Fibroblast of skin of left quadriceps (primary cell): ENCODE measurements at regions not wholly inside any gene's neighbourhood (a gene's known extent, or its start where the extent isn't known, plus 50 kb on each side); places are given as distances from the start of the nearest gene placed in this dataset.
"Not testable (repeated sequence)": the region's sequence is repeated elsewhere in the genome, so short reads cannot be mapped to it uniquely, and the experiment has no call there.

Experiments used
- DNase-seq, 2 experiments: peaks; one replicate each; pipeline ENCODE4 v3.0.0-alpha.2; 2013; ENCODE audit warnings: low read depth in 2 of 2

DNA sequence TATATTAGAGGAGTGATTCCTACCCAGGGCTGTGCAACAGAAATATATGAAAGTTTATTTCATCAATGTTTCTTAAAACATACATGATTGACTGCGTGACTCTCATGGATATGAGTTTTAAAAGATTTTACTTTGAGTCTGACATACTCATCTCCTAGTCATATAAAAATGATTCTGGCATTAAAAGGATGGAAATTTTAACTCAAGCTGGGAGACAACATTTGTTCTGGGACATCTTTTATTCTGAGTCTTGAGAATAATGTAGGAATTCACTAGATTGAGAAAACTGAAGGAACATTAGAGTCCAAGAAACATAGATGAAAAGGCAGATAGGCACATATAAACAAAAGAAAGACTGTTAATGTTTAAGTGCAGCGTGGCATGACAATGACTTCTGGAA lies 649.6 kb downstream of the SPRY1 start:
- DNase-seq = no peak

DNA sequence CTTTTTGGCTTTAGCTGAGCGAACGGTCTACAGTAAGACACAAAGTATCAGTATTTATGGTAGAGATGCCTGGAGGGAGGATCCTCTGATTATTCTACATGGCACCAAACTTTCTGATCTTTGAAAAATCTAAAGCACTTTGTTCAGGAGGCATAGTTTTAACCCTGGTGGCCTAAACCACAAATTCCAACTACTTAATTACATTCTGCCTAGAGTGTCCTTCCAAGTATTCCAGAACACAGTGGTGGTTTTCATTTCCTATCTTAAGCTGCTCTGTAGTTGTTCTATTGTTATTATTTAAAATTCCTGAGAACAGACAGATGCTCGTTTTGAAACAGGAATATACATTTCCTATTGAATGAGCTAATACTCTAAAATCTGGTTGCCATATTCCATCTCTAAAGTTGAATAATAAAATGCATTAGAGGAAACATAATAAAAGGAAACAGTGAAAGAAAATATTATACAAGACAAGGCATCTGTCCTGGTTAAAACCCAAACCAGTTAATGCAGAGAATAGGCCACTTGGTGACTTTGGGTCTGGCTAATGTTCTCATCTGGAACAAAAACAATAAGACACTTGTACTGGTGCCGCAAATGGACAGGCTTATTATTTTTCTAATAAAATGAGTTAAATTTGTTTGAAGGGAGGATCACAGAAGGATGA lies 657.4 kb downstream of the SPRY1 start:
- DNase-seq = peak; percentile 42 to 44

DNA sequence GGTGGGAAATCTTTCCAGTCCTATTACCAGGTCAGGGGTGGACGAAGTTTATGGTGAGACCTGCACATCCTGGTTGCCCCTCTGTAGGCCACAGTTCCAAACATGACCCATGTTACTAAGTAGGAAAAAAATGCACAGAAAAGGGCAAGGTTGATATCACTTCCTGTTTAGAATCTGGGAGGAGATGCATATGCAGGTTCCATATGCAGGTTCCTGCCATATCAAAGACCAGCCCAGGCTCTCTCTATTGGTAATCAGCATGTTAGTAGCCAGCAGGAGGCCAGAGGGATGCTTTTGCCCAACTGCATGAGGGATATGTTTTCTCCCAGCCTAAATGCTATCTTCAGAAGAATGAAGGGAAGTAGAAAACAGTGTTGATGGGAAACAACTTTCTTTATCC lies 657.2 kb downstream of the ANKRD50 start:
- DNase-seq = no peak

DNA sequence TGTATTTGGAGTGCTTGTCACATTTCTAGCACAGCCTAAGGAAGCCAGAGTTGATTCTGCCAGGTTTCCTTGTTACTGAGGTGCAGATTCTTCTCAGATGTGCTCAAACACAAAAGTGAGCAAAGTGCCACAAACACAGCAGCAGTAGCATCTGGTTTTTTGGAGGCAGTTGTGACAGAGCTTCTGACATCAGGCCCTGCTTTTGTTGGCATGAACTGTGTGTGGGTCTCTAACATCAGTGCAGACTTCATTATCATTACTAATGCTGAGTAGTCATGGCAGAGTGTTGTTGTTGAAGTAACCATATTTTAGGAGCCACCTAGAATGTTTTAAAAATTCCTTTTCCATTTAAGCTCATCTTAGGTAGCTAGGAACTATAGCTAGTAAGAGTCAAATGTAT lies 656.6 kb downstream of the ANKRD50 start:
- no peak for DNase-seq

DNA sequence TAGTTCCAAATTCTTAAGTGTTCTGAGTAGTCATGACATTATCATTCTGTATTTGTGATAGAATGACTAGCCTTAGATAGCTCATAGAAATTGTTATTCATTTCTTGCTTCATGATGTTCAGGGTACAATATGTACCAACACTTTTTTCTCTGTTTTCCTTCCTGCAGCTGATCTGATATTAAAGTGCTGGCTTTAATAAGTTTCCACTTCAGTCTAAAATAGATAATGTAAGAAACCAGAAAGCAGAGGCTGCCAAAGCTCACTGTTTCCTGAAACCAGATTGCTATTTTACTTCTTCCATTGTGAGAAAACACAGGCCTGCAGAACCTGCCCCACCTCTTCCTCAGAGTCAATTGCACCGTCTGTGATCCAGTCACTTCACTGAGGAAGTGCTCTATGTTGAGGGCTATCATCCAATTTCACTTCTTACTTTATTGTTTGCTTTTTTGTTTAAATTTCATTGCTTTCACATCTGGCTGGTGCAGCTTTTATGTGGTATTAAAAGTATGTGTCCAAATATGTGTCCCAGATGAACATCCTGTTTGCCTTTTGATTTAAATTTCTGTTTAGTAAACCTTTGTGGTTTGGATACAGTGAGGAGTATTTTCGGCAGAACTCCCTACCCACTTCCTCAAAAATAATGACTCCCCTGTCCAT lies 652.1 kb downstream of the ANKRD50 start:
- DNase-seq = peak in 1 of 2 experiments; percentile 26

GRCh38 chr4:124061413-124061812 lies 651.1 kb downstream of the ANKRD50 start:
- peak; percentile 67 to 70 for DNase-seq

DNA sequence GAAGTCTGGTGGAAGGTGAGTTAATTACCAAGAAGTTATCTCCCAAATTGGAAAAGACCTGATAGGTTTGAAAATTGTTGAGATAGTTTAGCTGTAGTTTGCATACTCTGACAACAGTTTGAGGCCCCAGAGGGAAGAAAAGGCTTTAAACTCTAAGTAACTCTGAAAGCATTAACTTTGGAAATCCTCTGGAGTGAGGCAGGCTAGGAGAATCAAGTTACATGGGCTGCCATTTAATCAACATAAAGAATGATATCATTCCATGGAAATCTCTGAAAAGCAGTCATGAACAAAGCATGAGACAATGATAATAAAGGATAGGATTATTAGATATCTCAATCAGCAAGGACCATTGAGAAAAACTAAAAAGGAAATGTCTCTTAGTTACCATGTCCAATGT lies 647.1 kb downstream of the ANKRD50 start:
- no peak for DNase-seq

DNA sequence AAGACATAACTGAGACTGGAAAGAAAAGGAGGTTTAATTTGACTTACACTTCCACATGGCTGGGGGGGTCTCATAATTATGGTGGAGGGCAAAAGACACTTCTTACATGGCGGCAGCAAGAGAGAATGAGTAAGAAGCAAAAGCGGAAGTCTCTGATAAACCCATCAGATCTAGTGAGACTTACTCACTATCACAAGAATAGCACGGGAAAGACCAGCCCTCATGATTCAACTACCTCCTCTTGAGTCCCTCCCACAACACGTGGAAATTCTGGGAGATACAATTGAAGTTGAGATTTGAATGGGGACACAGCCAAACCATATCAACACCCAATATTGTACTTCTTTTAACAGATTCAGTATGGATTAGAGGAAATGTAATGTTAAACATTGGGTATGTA lies 646.6 kb downstream of the ANKRD50 start:
- no peak for DNase-seq

GRCh38 chr4:124066595-124066994 lies 645.9 kb downstream of the ANKRD50 start:
- DNase-seq = no peak

GRCh38 chr4:124067046-124067445 lies 645.5 kb downstream of the ANKRD50 start:
- DNase-seq = no peak

- no peak for DNase-seq
These were observed 641.6 kb downstream of the ANKRD50 start for GRCh38 chr4:124070688-124071484.

DNA sequence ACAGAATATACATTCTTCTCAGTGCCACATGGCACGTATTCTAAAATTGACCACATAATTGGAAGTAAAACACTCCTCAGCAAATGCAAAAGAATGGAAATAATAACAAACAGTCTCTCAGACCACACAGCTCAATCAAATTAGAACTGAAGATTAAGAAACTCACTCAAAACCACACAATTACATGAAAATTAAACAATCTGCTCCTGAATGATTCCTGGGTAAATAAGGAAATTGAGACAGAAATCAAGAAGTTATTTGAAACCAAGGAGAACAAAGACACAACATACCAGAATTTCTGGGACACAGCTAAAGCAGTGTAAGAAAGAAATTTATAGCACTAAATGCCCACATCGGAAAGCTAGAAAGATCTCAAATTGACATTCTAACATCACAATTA lies 637.3 kb downstream of the ANKRD50 start:
- DNase-seq = not testable (repeated sequence)

GRCh38 chr4:124079174-124079780 lies 633.3 kb downstream of the ANKRD50 start:
- DNase-seq = peak; percentile 39 to 44

GRCh38 chr4:124083711-124084110 lies 628.8 kb downstream of the ANKRD50 start:
- peak in 1 of 2 experiments; percentile 15 for DNase-seq

DNA sequence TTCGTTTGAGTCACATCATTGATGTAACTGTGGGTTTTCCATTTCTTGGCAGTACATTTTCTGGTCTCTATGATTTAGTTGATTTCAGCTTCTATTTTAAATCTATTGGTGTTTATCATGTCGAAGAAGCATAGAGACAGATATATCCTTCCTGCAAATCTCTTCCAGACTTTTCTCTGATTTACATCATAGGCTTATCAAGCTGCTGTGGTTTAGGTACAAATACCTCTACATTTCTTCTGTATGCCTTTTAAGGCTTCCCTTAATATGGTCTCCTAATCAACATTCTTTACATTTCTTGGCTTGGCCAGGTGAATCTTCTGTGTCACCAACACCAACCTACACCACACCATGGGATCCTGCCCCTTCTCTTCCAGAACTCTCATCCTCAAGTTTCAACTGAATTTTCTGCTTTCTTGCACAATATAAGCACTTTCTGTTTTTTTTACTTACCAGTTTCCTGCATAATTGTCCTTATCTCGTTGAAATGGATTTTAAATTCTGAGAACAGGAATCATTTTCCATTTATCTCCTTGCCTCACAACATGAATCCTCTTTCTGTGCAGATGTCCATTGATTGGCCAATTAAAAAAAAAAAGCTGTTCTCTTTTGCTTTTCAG lies 626.9 kb downstream of the ANKRD50 start:
- DNase-seq = no peak

DNA sequence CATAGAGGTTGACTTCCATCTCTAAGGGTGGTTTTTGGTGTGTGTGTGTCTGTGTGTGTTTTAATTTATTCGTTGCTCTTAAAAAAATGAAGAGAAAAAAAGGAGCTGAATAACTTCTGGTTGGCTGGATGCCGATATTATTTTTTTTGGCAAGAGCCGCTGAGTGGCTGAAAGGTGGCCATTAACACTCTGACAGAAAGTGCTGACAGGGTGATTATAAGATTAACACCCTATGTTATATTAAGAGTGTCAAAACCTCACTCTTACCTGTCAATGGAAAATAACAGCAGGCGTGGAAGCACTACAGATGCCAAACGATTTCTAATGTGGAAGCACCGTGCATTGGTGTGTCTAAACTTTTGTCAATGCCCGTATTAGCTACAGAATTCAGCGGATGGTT lies 622.5 kb downstream of the ANKRD50 start:
- DNase-seq = no peak

DNA sequence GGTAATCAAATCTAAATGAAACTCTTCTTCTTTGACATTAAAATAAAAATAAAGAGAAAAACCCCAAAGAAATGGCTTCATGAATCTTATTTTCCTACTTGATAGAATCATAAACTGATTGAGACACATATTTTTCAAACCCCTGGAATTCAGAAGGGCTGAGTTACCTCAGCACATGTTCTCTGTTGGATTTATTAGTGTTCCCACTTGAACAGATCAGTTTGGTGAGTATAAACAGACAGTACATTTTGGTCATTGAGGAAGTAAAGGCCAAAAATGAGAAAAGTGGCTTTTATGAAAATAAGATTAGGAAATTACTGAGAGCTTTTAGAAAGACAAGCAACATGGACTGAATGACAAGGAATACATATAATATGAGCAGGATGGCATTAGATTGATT lies 620.4 kb downstream of the ANKRD50 start:
- DNase-seq = no peak

- no peak for DNase-seq
These were observed 620.0 kb downstream of the ANKRD50 start for GRCh38 chr4:124092541-124092984.

- DNase-seq = no peak
These were observed 616.9 kb downstream of the ANKRD50 start for GRCh38 chr4:124095621-124096020.

- DNase-seq = no peak
These were observed 616.2 kb downstream of the ANKRD50 start for GRCh38 chr4:124096290-124096689.

- no peak for DNase-seq
These were observed 615.1 kb downstream of the ANKRD50 start for GRCh38 chr4:124097447-124097846.

GRCh38 chr4:124104101-124104500 lies 608.4 kb downstream of the ANKRD50 start:
- no peak for DNase-seq
